ENCODE measurements at regions not wholly inside any gene's neighbourhood (a gene's known extent, or its start where the extent isn't known, plus 50 kb on each side); places are given as distances from the start of the nearest gene placed in this dataset.
"Not testable (repeated sequence)": the region's sequence is repeated elsewhere in the genome, so short reads cannot be mapped to it uniquely, and the experiment has no call there.

- not testable (repeated sequence) for DNase-seq (ENCODE audit: low read depth in 3 of 3)
Measured at GRCh38 chr12:88368077-88368476, 212.2 kb downstream of the KITLG start.

GRCh38 chr12:88371416-88372183, 208.7 kb downstream of the KITLG start:
- DNase-seq (ENCODE audit: low read depth in 3 of 3), result no peak

GRCh38 chr12:88375306-88376305, 204.7 kb downstream of the KITLG start:
- no peak for DNase-seq (ENCODE audit: low read depth in 3 of 3)

- no peak for DNase-seq (ENCODE audit: low read depth in 3 of 3)
Measured at GRCh38 chr12:88377973-88378372, 202.3 kb downstream of the KITLG start.

DNA sequence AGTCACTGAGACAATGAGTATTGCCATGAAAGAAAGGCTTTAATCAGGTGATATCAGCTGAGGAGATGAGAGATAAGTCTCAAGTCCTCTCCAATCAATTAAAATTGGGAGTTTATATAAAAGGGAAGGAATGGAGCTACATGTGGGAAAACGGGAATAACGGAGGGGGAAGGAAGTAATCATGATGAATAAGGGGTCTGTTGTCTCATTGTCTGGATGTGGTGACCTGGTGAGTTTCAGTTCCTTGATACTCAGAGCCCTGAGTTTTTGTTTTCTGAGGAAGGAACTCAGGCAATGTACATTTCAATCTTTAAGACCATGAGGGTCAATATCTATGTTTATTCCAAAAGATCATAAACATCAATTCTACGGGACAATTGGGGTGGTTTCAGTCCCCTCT, 198.8 kb downstream of the KITLG start:
- no peak for DNase-seq (ENCODE audit: low read depth in 3 of 3)

DNA sequence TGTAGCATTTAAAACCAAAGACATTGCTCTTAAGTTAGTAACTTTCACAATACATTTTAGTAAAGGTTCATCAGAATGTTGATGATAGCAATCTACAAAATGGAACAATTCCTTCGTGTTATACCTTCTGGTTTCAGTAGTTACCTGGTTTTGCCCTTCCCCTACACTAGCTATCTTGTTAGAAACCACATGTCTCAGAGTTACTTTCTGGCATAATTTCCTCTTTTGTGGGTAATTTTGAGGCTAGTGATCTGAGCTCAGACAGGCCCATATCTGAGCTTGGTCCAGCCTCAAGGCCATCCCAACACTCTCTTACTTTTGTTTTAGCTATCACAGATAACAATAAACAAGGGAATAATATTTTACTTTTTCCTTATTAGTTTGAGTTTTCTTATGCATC, 196.9 kb downstream of the KITLG start:
- no peak for DNase-seq (ENCODE audit: low read depth in 3 of 3)

GRCh38 chr12:88388566-88389540, 191.4 kb downstream of the KITLG start:
- no peak for DNase-seq (ENCODE audit: low read depth in 3 of 3)

GRCh38 chr12:88390811-88391210, 189.5 kb downstream of the KITLG start:
- DNase-seq (ENCODE audit: low read depth in 3 of 3), result no peak

DNA sequence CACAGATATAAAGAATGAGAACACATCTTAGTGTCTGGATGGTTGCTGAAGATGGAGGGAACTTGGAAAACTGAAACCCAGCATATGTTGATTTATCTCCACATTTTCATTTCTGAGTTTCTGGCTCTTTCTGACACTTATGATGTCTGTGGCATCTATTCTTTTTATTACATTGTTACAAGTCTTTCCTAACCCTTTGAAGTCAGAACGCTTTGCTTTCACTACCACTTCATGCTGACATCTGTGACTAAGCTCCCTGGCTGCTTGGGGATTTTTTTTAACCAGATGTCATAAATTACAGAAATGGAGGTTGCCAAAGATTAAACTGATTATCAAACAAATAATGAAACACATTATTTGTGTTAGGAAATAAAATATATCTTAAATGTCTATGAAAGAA, 188.7 kb downstream of the KITLG start:
- no peak for DNase-seq (ENCODE audit: low read depth in 3 of 3)

DNA sequence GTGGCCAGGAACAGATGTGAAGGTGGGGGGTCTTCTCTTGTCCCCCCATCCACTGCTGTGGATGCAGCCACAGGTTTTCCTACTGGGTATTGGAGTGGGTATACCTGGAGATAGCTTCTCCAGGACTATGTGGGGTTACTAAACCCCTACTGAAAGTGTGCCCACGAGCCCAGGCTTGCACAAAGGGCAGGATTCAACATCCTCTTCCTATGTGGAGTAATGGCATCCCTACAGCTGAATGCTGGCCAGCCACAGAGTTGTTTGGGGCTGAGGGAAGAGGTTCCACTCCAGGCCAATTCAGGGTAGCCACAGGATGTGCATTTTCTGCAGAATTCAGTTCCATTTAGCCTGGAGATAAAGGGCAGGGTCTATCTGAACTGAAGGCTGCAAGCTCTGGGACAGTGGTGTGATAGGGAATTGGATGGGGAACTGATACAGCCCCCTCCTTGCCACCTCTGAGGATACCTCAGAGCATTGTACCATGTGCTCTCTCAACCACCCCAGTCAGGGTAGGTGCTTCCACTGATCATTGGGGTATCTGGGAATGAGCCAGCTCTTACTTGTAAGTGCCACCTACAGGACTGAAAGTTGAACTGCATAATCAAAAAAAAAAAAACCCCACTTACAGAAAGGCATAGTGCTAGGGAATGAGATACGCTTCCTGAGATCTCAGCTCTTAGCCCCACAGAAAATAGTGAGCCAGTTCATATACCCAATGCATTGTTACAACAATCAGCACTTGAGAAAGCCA, 187.1 kb downstream of the KITLG start:
- no peak for DNase-seq (ENCODE audit: low read depth in 3 of 3)

- DNase-seq (ENCODE audit: low read depth in 3 of 3), result no peak
Measured at GRCh38 chr12:88398031-88398430, 182.2 kb downstream of the KITLG start.

DNA sequence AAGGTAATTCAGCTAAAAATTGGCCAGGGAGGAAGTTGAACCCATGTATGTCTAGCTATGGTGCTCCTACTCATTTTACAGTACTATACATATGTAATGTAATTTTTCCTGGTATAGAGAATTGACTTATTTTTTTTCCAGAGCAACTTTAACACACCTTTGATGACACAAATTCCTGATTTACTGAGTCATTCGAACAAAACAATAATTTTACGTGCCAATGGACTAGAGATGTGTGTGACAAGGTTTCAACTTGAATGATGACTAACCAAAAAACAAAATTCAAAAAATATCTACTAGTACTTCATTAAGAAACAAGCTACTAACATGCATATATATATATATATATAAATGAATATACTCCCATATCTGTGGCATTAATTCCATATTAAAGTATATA, 180.5 kb downstream of the KITLG start:
- DNase-seq (ENCODE audit: low read depth in 3 of 3), result no peak

DNA sequence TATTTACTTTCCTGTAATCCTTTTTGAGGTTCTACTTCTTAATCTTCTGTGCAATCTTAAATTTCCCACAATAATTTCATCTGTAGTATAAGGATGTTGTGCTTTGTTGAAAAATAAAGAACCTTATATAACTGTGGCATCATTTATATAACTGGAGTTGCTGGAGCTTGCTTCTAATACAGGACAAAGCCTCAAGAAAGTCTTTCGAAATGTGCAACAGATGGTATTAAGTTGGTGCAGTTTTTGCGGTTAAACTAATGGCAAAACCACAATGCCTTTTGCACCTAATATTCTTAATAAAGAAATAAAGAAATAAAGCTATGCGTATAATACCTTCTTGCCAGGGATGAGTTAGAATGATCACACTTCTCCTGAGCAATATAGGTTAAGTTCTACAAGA, 180.0 kb downstream of the KITLG start:
- no peak for DNase-seq (ENCODE audit: low read depth in 3 of 3)

DNA sequence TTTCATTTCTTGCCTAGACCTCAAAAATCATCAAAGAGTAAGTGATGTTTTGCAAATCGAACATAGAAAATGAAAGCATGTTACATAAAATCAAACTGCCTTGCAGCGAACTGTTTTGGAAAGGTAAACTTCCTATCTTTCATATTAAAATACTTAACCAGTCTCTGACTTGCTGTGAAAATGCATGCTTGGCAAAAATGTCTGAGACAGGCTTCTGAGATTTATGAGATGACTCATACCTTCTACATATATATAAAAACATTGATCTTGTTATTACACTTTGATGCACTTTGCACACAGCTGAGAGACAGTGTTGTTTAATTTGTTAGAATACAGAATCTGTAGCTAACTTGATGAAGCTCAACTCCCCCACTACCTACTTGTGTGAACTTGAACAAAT, 179.1 kb downstream of the KITLG start:
- DNase-seq (ENCODE audit: low read depth in 3 of 3), result no peak

GRCh38 chr12:88406905-88407304, 173.4 kb downstream of the KITLG start:
- no peak for DNase-seq (ENCODE audit: low read depth in 3 of 3)

GRCh38 chr12:88408823-88409222, 171.4 kb downstream of the KITLG start:
- DNase-seq (ENCODE audit: low read depth in 3 of 3), result no peak

DNA sequence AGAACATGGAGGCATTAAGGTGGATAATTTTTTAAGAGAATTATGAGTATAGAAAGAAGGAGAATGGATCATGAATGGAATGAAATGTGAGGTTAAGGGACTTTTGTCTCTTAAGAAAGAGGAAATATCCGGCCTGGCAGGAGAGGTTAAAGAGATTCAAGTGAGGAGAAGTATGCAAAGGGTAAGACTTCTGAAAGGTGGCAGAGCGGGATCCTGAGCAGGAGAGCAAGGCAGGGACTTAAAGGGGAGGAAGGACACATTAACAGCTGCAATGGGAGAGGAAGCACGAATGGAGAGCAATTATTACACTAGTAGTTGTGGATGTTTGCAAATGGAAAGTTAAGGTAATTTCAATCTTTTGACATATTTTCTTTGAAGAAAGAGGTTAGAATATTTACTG, 171.0 kb downstream of the KITLG start:
- DNase-seq (ENCODE audit: low read depth in 3 of 3), result no peak

DNA sequence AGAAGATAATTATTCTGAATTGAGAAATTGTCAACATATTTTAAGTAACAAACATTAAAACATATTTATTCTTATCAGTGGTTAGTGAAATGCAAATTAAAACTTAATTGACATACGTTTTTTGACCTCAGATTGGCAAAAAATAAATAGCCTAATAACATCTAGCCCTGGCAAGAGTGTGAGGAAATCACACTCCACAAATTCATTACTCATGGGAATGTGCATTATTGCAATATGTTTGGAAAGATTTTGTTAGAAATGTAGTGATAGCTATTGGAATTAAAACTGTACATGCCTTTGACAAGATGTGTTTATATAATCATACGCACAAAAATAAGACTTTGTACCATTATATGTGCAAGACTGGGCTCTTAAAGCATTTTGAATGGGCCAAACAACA, 168.6 kb downstream of the KITLG start:
- no peak for DNase-seq (ENCODE audit: low read depth in 3 of 3)

DNA sequence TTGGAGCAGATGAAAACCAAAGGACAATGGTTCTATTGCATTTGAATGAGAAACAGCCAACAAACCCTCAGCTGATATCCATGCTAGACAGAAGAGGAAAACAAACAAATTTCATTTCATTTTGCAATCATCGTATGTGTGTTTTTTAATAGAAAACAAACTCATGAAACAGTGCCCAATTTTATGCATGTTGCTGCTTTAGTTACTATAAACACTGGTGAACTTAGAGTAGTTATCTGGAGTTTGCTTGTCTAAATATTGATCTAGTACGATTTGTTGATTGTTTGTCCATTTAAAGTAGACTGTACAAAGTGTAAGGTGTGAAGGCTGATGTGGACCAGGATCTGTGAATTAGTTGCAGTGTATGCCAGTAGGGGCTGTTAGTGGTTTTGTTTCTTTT, 166.6 kb downstream of the KITLG start:
- no peak for DNase-seq (ENCODE audit: low read depth in 3 of 3)

DNA sequence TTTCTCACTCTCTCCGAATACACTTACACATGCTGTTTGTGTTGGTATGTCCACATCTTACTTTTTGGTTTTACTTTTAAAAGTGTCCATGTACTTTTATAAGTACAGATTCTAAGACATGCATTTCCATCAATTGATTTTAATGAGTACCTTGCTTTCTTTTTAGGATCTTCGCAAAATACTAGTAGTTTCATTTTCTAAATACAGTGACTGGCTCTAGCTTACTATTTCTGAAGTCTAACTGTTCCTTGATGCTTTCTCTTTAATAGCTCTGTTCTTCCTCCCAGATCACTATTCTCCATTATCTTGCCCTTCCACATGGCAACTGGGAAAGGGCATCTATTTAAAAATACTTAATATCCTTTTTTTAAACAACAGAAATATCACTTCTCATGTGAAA, 164.1 kb downstream of the KITLG start:
- no peak for DNase-seq (ENCODE audit: low read depth in 3 of 3)

GRCh38 chr12:88416786-88417185, 163.5 kb downstream of the KITLG start:
- no peak for DNase-seq (ENCODE audit: low read depth in 3 of 3)

Data from stimulated activated CD4-positive, alpha-beta T cell treated with anti-CD3 and anti-CD28 coated beads, TNF-alpha, amount 100 ng/mL, for 48 hours (primary cell).